PC-9 (cell line): ENCODE measurements at regions not wholly inside any gene's neighbourhood (a gene's known extent, or its start where the extent isn't known, plus 50 kb on each side); places are given as distances from the start of the nearest gene placed in this dataset.

ENCODE experiments used
- BruUV-seq: library from RNA; stranded (reverse); fragments of 400-500 nt; replicated peaks from 2 replicates; lab custom pipeline; 2021; lab: Mats Ljungman, UMichigan
- CTCF ChIA-PET: fragments of 300-600 bp; sonication (Branson Sonifier 250); formaldehyde crosslinking; loops from one replicate; lab custom pipeline; 2022; ENCODE audit warnings: antibody characterized with exemption; lab: Charles Lee
- POLR2A ChIA-PET: fragments of 300-600 bp; sonication (Branson Sonifier 250); formaldehyde crosslinking; loops from one replicate; lab custom pipeline; 2022; ENCODE audit warnings: antibody characterized with exemption; ENCODE audit not compliant: unreplicated experiment; lab: Charles Lee
- DNase-seq, 2 experiments: peaks; one replicate each; pipeline versions ENCODE4 v3.0.0 to v3.0.0-alpha.2; 2015 to 2022; ENCODE audit warnings: mixed read lengths in 1 of 2
- H2AFZ ChIP-seq: fragments of 200-600 bp; sonication (generic); 2 replicates; pipeline ENCODE4 v1.8.1; 2017; ENCODE audit warnings: antibody characterized with exemption
- H3F3A ChIP-seq: fragments of 200-600 bp; sonication (generic); 2 replicates; pipeline ENCODE4 v1.8.1; 2017; ENCODE audit warnings: antibody characterized with exemption, mild to moderate bottlenecking, low read depth; ENCODE audit not compliant: insufficient read depth
- H3K27ac ChIP-seq: fragments of 200-600 bp; sonication (generic); 2 replicates; pipeline ENCODE4 v1.6.1; 2016; ENCODE audit warnings: mixed run types
- H3K27me3 ChIP-seq: fragments of 200-600 bp; sonication (generic); 2 replicates; pipeline ENCODE4 v1.6.1; 2016; ENCODE audit warnings: low read depth, mixed run types; ENCODE audit not compliant: insufficient read depth
- H3K36me3 ChIP-seq: fragments of 200-600 bp; sonication (generic); 2 replicates; pipeline ENCODE4 v1.6.1; 2016; ENCODE audit warnings: low read depth, mixed run types
- H3K4me1 ChIP-seq: fragments of 200-600 bp; sonication (generic); replicated peaks from 2 replicates; pipeline ENCODE4 v1.6.1; 2016; ENCODE audit warnings: mixed run types; ENCODE audit not compliant: insufficient read depth
- H3K4me2 ChIP-seq: fragments of 200-600 bp; sonication (generic); 2 replicates; pipeline ENCODE4 v1.6.1; 2017; ENCODE audit warnings: mixed run types
- H3K4me3 ChIP-seq: fragments of 200-600 bp; sonication (generic); 2 replicates; pipeline ENCODE4 v1.6.1; 2016; ENCODE audit warnings: mixed run types
- H3K79me2 ChIP-seq: fragments of 200-600 bp; sonication (generic); 2 replicates; pipeline ENCODE4 v1.6.1; 2017; ENCODE audit warnings: low read depth, mixed run types
- H3K9me2 ChIP-seq: fragments of 200-600 bp; sonication (generic); 2 replicates; pipeline ENCODE4 v1.8.1; 2017; ENCODE audit warnings: mild to moderate bottlenecking; ENCODE audit not compliant: insufficient read depth
- H3K9me3 ChIP-seq: fragments of 200-600 bp; sonication (generic); 2 replicates; pipeline ENCODE4 v1.8.1; 2016; ENCODE audit warnings: low read depth; ENCODE audit not compliant: insufficient read depth
- H4K20me1 ChIP-seq: fragments of 200-600 bp; sonication (generic); 2 replicates; pipeline ENCODE4 v1.8.1; 2017; ENCODE audit not compliant: insufficient read depth
- CTCF ChIP-seq: fragments of 200-600 bp; sonication (generic); conservative IDR thresholded peaks from 2 replicates; pipeline ENCODE4 v1.6.1; 2017; ENCODE audit warnings: mixed run types, antibody characterized with exemption, mild to moderate bottlenecking, moderate library complexity
- EZH2 ChIP-seq: fragments of 200-600 bp; sonication (generic); IDR thresholded peaks from 2 replicates; pipeline ENCODE4 v1.8.0; 2017; ENCODE audit warnings: antibody characterized with exemption, low read depth
- intact Hi-C: fragments of 100-400 bp; cut with micrococcal nuclease; formaldehyde crosslinking; loops from one replicate; pipeline ENCODE4 v1.10.0; 2022; ENCODE audit not compliant: unreplicated experiment

- TF ChIP-seq CTCF = no peak
- no peak for TF ChIP-seq EZH2
- intact Hi-C loops = no loop called here
- H3K79me2 ChIP-seq = no peaks in the 10 kb centered on the region
- peaks cover 25% of the 10 kb centered on the region for H3K4me1 ChIP-seq
- DNase-seq = no peak
- H3K9me2 ChIP-seq = no peaks in the 10 kb centered on the region
- BruUV-seq = no TSS peak
- H3F3A ChIP-seq = peaks cover 20% of the 10 kb centered on the region; the same call in 1 of the 2 replicates
- no peaks in the 10 kb centered on the region; the same call in 1 of the 2 replicates for H3K9me3 ChIP-seq
- no peaks in the 10 kb centered on the region for H3K27me3 ChIP-seq
- no peak overlapping the region for H3K4me3 ChIP-seq
- H4K20me1 ChIP-seq = no peaks in the 10 kb centered on the region
- no peak overlapping the region for H2AFZ ChIP-seq
- CTCF ChIA-PET = no interaction called here
- no peak overlapping the region for H3K27ac ChIP-seq
- H3K4me2 ChIP-seq = no peak overlapping the region
- no peaks in the 10 kb centered on the region for H3K36me3 ChIP-seq
- POLR2A ChIA-PET = no interaction called here
These were observed 130.4 kb downstream of the IRS1 start for GRCh38 chr2:226669249-226669648.

GRCh38 chr2:226667736-226668135 lies 131.9 kb downstream of the IRS1 start:
- no peak overlapping the region for H3K27ac ChIP-seq
- H3K4me3 ChIP-seq = no peak overlapping the region
- H3K9me3 ChIP-seq = no peaks in the 10 kb centered on the region; the same call in 1 of the 2 replicates
- TF ChIP-seq EZH2 (no peak), CTCF (no peak)
- no TSS peak for BruUV-seq
- H3K9me2 ChIP-seq = no peaks in the 10 kb centered on the region
- peaks cover 7% of the 10 kb centered on the region; the same call in 1 of the 2 replicates for H3F3A ChIP-seq
- no peaks in the 10 kb centered on the region for H3K79me2 ChIP-seq
- POLR2A ChIA-PET = no interaction called here
- DNase-seq = no peak
- no peaks in the 10 kb centered on the region for H3K27me3 ChIP-seq
- H3K4me1 ChIP-seq = peaks cover 14% of the 10 kb centered on the region
- intact Hi-C loops = no loop called here
- H3K4me2 ChIP-seq = no peak overlapping the region
- no peaks in the 10 kb centered on the region for H4K20me1 ChIP-seq
- no peaks in the 10 kb centered on the region for H3K36me3 ChIP-seq
- CTCF ChIA-PET = no interaction called here
- no peak overlapping the region for H2AFZ ChIP-seq

- Histone ChIP-seq H3K4me2 (no peak overlapping the region), H3K4me3 (no peak overlapping the region), H3K4me1 (peaks cover 22% of the 10 kb centered on the region), H2AFZ (no peak overlapping the region), H4K20me1 (no peaks in the 10 kb centered on the region), H3K9me2 (no peaks in the 10 kb centered on the region), H3K9me3 (no peaks in the 10 kb centered on the region; the same call in 1 of the 2 replicates), H3K79me2 (no peaks in the 10 kb centered on the region), H3K36me3 (no peaks in the 10 kb centered on the region), H3K27me3 (no peaks in the 10 kb centered on the region), H3K27ac (no peak overlapping the region), H3F3A (peaks cover 9% of the 10 kb centered on the region; the same call in 1 of the 2 replicates)
- ChIA-PET POLR2A (no interaction called here), CTCF (no interaction called here)
- intact Hi-C loops = no loop called here
- DNase-seq = no peak
- TF ChIP-seq CTCF (no peak), EZH2 (no peak)
- no TSS peak for BruUV-seq
These were observed 134.3 kb downstream of the IRS1 start for GRCh38 chr2:226665306-226665831.
